ENCODE measurements at regions not wholly inside any gene's neighbourhood (a gene's known extent, or its start where the extent isn't known, plus 50 kb on each side); places are given as distances from the start of the nearest gene placed in this dataset.
"Not testable (repeated sequence)": the region's sequence is repeated elsewhere in the genome, so short reads cannot be mapped to it uniquely, and the experiment has no call there.

GRCh38 chr15:58369261-58369701 is 62.5 kb upstream of the LIPC start:
- in situ Hi-C loops (cut with HindIII; ENCODE audit: low pct_unique_long_range_greater_than_20kb, low sequenced_read_pairs), result no loop called here
- TF ChIP-seq JUND (IDR thresholded peaks at IDR 0.05; ENCODE audit: low read depth), result no peak
- DNase-seq (ENCODE audit: low read depth in 1 of 2, low spot score in 1 of 2), result no peak

GRCh38 chr15:58369956-58370355 is 61.8 kb upstream of the LIPC start:
- DNase-seq (ENCODE audit: low read depth in 1 of 2, low spot score in 1 of 2), result no peak
- in situ Hi-C loops (cut with HindIII; ENCODE audit: low pct_unique_long_range_greater_than_20kb, low sequenced_read_pairs), result no loop called here
- no peak for TF ChIP-seq JUND (IDR thresholded peaks at IDR 0.05; ENCODE audit: low read depth)

- no peak for DNase-seq (ENCODE audit: low read depth in 1 of 2, low spot score in 1 of 2)
- no peak for TF ChIP-seq JUND (IDR thresholded peaks at IDR 0.05; ENCODE audit: low read depth)
- in situ Hi-C loops (cut with HindIII; ENCODE audit: low pct_unique_long_range_greater_than_20kb, low sequenced_read_pairs), result no loop called here
These were observed 57.6 kb upstream of the LIPC start for GRCh38 chr15:58374147-58374546.

- DNase-seq (ENCODE audit: low read depth in 1 of 2, low spot score in 1 of 2), result no peak
- in situ Hi-C loops (cut with HindIII; ENCODE audit: low pct_unique_long_range_greater_than_20kb, low sequenced_read_pairs), result no loop called here
- no peak for TF ChIP-seq JUND (IDR thresholded peaks at IDR 0.05; ENCODE audit: low read depth)
These were observed 54.6 kb upstream of the LIPC start for GRCh38 chr15:58377193-58377592.

- no peak for DNase-seq (ENCODE audit: low read depth in 1 of 2, low spot score in 1 of 2)
- no peak for TF ChIP-seq JUND (IDR thresholded peaks at IDR 0.05; ENCODE audit: low read depth)
- in situ Hi-C loops (cut with HindIII; ENCODE audit: low pct_unique_long_range_greater_than_20kb, low sequenced_read_pairs), result no loop called here
These were observed 53.3 kb upstream of the LIPC start for GRCh38 chr15:58378241-58379085.

- in situ Hi-C loops (cut with HindIII; ENCODE audit: low pct_unique_long_range_greater_than_20kb, low sequenced_read_pairs); DNase-seq (ENCODE audit: low read depth in 1 of 2, low spot score in 1 of 2): not testable (repeated sequence)
These were observed 52.3 kb upstream of the LIPC start for GRCh38 chr15:58379454-58379853.

GRCh38 chr15:58380280-58380945 is 51.4 kb upstream of the LIPC start:
- DNase-seq (ENCODE audit: low read depth in 1 of 2, low spot score in 1 of 2), result no peak
- in situ Hi-C loops (cut with HindIII; ENCODE audit: low pct_unique_long_range_greater_than_20kb, low sequenced_read_pairs), result no loop called here
- TF ChIP-seq JUND (IDR thresholded peaks at IDR 0.05; ENCODE audit: low read depth), result no peak

GRCh38 chr15:58381697-58382096 is 50.1 kb upstream of the LIPC start:
- in situ Hi-C loops (cut with HindIII; ENCODE audit: low pct_unique_long_range_greater_than_20kb, low sequenced_read_pairs), result no loop called here
- no peak for TF ChIP-seq JUND (IDR thresholded peaks at IDR 0.05; ENCODE audit: low read depth)
- DNase-seq (ENCODE audit: low read depth in 1 of 2, low spot score in 1 of 2), result no peak

Data from T47D (cell line).